IMR-90 (cell line): ENCODE measurements at regions not wholly inside any gene's neighbourhood (a gene's known extent, or its start where the extent isn't known, plus 50 kb on each side); places are given as distances from the start of the nearest gene placed in this dataset.

Experiments
- ATAC-seq: fragments of 200-7000 bp; cut with Tn5 transposase; 2 replicates; pipeline ENCODE4 v1.9.1; 2020; ENCODE audit warnings: low read depth, mild to moderate bottlenecking, moderate library complexity
- BruUV-seq: library from RNA; stranded (reverse); fragments of 400-500 nt; replicated peaks from 2 replicates; lab custom pipeline; 2021; lab: Mats Ljungman, UMichigan
- CTCF ChIA-PET: fragments of 300-600 bp; formaldehyde crosslinking; extraction: SDS; loops from one replicate; lab custom pipeline; 2021; ENCODE audit warnings: antibody characterized with exemption; lab: Yijun Ruan, JAX
- POLR2A ChIA-PET: fragments of 300-600 bp; sonication (Branson Sonifier 250); formaldehyde crosslinking; loops from one replicate; lab custom pipeline; 2022; ENCODE audit warnings: antibody characterized with exemption; ENCODE audit not compliant: unreplicated experiment; lab: Charles Lee
- DNase-seq: peaks from one replicate; pipeline ENCODE4 v3.0.0; 2013
- H2AFZ ChIP-seq: replicated peaks from 2 replicates; pipeline ENCODE3; 2013; ENCODE audit warnings: low read length, mild to moderate bottlenecking; ENCODE audit not compliant: poor library complexity
- H2AK5ac ChIP-seq: 2 replicates; pipeline ENCODE4 v1.6.1; 2013; ENCODE audit warnings: low read depth, low read length, inconsistent platforms
- H2AK9ac ChIP-seq: replicated peaks from 2 replicates; pipeline ENCODE3; 2013; ENCODE audit warnings: mild to moderate bottlenecking, low read depth, low read length, moderate library complexity; ENCODE audit not compliant: poor library complexity
- H2BK120ac ChIP-seq: 2 replicates; pipeline ENCODE4 v1.6.1; 2013; ENCODE audit warnings: low read depth, low read length, inconsistent platforms
- H2BK15ac ChIP-seq: 3 replicates; pipeline ENCODE4 v1.6.1; 2013; ENCODE audit warnings: low read depth, low read length, inconsistent platforms
- H2BK20ac ChIP-seq: 2 replicates; pipeline ENCODE4 v1.6.1; 2013; ENCODE audit warnings: low read depth, mild to moderate bottlenecking, inconsistent platforms, low read length, moderate library complexity
- H2BK5ac ChIP-seq: 2 replicates; pipeline ENCODE4 v1.6.1; 2013; ENCODE audit warnings: mild to moderate bottlenecking, low read depth, low read length, inconsistent platforms; ENCODE audit not compliant: poor library complexity, severe bottlenecking
- H3K14ac ChIP-seq: replicated peaks from 2 replicates; pipeline ENCODE4 v1.6.1; 2013; ENCODE audit warnings: low read depth, low read length, inconsistent platforms
- H3K18ac ChIP-seq: 2 replicates; pipeline ENCODE4 v1.6.1; 2013; ENCODE audit warnings: low read depth, low read length, control low read depth
- H3K23ac ChIP-seq: 2 replicates; pipeline ENCODE4 v1.6.1; 2013; ENCODE audit warnings: low read depth, low read length, inconsistent platforms
- H3K27ac ChIP-seq: 2 replicates; pipeline ENCODE4 v1.5.1; 2013; ENCODE audit warnings: mild to moderate bottlenecking, control low read depth, low read length; ENCODE audit not compliant: insufficient read depth
- H3K27me3 ChIP-seq: 2 replicates; pipeline ENCODE4 v1.6.1; 2013; ENCODE audit warnings: low read length; ENCODE audit not compliant: control insufficient read depth, insufficient read depth
- H3K36me3 ChIP-seq: 2 replicates; pipeline ENCODE4 v1.6.1; 2013; ENCODE audit warnings: low read length, mixed read lengths; ENCODE audit not compliant: control insufficient read depth, insufficient read depth
- H3K4ac ChIP-seq: 2 replicates; pipeline ENCODE4 v1.6.1; 2013; ENCODE audit warnings: low read depth, low read length, inconsistent platforms
- H3K4me1 ChIP-seq: 2 replicates; pipeline ENCODE4 v1.6.1; 2013; ENCODE audit warnings: low read length, mixed read lengths; ENCODE audit not compliant: control insufficient read depth, insufficient read depth
- H3K4me2 ChIP-seq: 2 replicates; pipeline ENCODE4 v1.6.1; 2013; ENCODE audit warnings: low read depth, mild to moderate bottlenecking, control low read depth, low read length, moderate library complexity
- H3K4me3 ChIP-seq: 2 replicates; pipeline ENCODE4 v1.5.1; 2013; ENCODE audit warnings: low read depth, mild to moderate bottlenecking, control low read depth, low read length, moderate library complexity; ENCODE audit not compliant: insufficient read depth
- H3K56ac ChIP-seq: 2 replicates; pipeline ENCODE4 v1.6.1; 2013; ENCODE audit warnings: low read length, inconsistent platforms; ENCODE audit not compliant: insufficient read depth; ENCODE audit errors: extremely low read depth
- H3K79me1 ChIP-seq, 2 experiments: 2 replicates each; pipeline ENCODE4 v1.6.1; 2013; ENCODE audit warnings: low read length in 2 of 2, inconsistent platforms in 1 of 2, low read depth in 1 of 2
- H3K9ac ChIP-seq: 2 replicates; pipeline ENCODE4 v1.6.1; 2013; ENCODE audit warnings: low read depth, low read length, control low read depth
- H3K9me1 ChIP-seq: 2 replicates; pipeline ENCODE4 v1.6.1; 2013; ENCODE audit warnings: low read length, inconsistent platforms; ENCODE audit not compliant: insufficient read depth
- H3K9me3 ChIP-seq: 2 replicates; pipeline ENCODE4 v1.6.1; 2013; ENCODE audit warnings: low read length; ENCODE audit not compliant: control insufficient read depth, insufficient read depth
- H4K20me1 ChIP-seq: 2 replicates; pipeline ENCODE4 v1.6.1; 2013; ENCODE audit warnings: low read length, inconsistent platforms; ENCODE audit not compliant: insufficient read depth
- H4K5ac ChIP-seq: 2 replicates; pipeline ENCODE4 v1.6.1; 2013; ENCODE audit warnings: mild to moderate bottlenecking, low read depth, low read length, control low read depth
- H4K8ac ChIP-seq, 2 experiments: 2 replicates each; pipeline ENCODE4 v1.6.1; 2013; ENCODE audit warnings: low read depth in 2 of 2, low read length in 2 of 2, control low read depth in 1 of 2, inconsistent platforms in 1 of 2
- H4K91ac ChIP-seq: 2 replicates; pipeline ENCODE4 v1.6.1; 2013; ENCODE audit warnings: low read depth, low read length, inconsistent platforms; ENCODE audit not compliant: insufficient read depth
- CTCF ChIP-seq: conservative IDR thresholded peaks from 2 replicates; pipeline ENCODE4 v1.5.1; 2012; ENCODE audit warnings: mild to moderate bottlenecking, low read depth, low read length, improper control_type of control experiment
- RAD21 ChIP-seq: IDR thresholded peaks from 2 replicates; pipeline ENCODE4 v1.6.1; 2012; ENCODE audit warnings: low read length, improper control_type of control experiment
- USF2 ChIP-seq: fragments of 150-350 bp; IDR thresholded peaks from 2 replicates; pipeline ENCODE4 v1.6.1; 2017; ENCODE audit warnings: mild to moderate bottlenecking, antibody characterized with exemption, low read length, low read depth
- WGBS, 2 experiments: methylation state at CpG; one replicate each; pipeline versions ENCODE4 v1.1.5 to v1.1.7; 2013; ENCODE audit warnings: missing lambda C conversion rate in 2 of 2; ENCODE audit not compliant: insufficient read length in 1 of 2; ENCODE audit errors: extremely low coverage in 2 of 2; 5-methylcytosine and 5-hydroxymethylcytosine counted together
- dilution Hi-C: fragments of 300-500 bp; cut with HindIII; formaldehyde crosslinking; loops from one replicate; pipeline ENCODE4 v1.14.3; 2018; ENCODE audit warnings: low sequenced_read_pairs; ENCODE audit not compliant: unreplicated experiment
- in situ Hi-C: fragments of 300-500 bp; cut with MboI; formaldehyde crosslinking; loops from 3 replicates; pipeline ENCODE4 v1.14.3; 2019; ENCODE audit warnings: low sequenced_read_pairs, inconsistent platforms, mixed read lengths
- intact Hi-C: fragments of 100-400 bp; cut with micrococcal nuclease; formaldehyde crosslinking; loops from 2 replicates; pipeline ENCODE4 v1.10.0; 2022

- Histone ChIP-seq H4K20me1 (no peaks in the 10 kb centered on the region), H2BK15ac (no peak overlapping the region), H2AK9ac (no peak overlapping the region), H3K14ac (no peak overlapping the region), H3K18ac (no peak overlapping the region), H3K4me1 (no peaks in the 10 kb centered on the region), H3K36me3 (no peaks in the 10 kb centered on the region), H3K9me1 (no peaks in the 10 kb centered on the region), H2BK120ac (no peak overlapping the region), H3K9ac (no peak overlapping the region), H2AFZ (no peak overlapping the region), H2BK5ac (no peak overlapping the region), H4K8ac (no peak overlapping the region), H3K4me3 (no peak overlapping the region), H3K56ac (no peak overlapping the region), H3K4me2 (no peak overlapping the region), H2AK5ac (no peak overlapping the region), H3K4ac (no peak overlapping the region), H4K5ac (no peak overlapping the region), H3K9me3 (peaks cover 2% of the 10 kb centered on the region; the same call in 1 of the 2 replicates), H3K27me3 (no peaks in the 10 kb centered on the region), H3K23ac (no peak overlapping the region), H3K79me1 (no peaks in the 10 kb centered on the region), H4K91ac (no peak overlapping the region), H3K27ac (no peak overlapping the region), H2BK20ac (no peak overlapping the region)
- BruUV-seq: no TSS peak
- WGBS, 2 experiments: 89% methylated on average over 1 of the region's 6 CpGs; no CpG with 5 or more reads in 1 of the 2 experiments
- dilution Hi-C loops (no loop called here), in situ Hi-C loops (no loop called here), intact Hi-C loops (loop anchor here (10.0 kb wide), 1 partner anchor 562 kb away; no protein-coding TSS in a partner anchor)
- TF ChIP-seq RAD21 (0 out of 2 replicates have a peak, but pooled peaks have one; percentile 6), USF2 (no peak), CTCF (0 out of 2 replicates have a peak, but pooled peaks have one; percentile 8)
- ChIA-PET POLR2A (no interaction called here), CTCF (no interaction called here)
- DNase-seq (no peak), ATAC-seq (no peak)
Observed at GRCh38 chr5:12292610-12293204, 388.5 kb upstream of the CTNND2 start.
